ENCODE measurements at regions not wholly inside any gene's neighbourhood (a gene's known extent, or its start where the extent isn't known, plus 50 kb on each side); places are given as distances from the start of the nearest gene placed in this dataset.

GRCh38 chr9:14018081-14018480 is 295.9 kb downstream of the NFIB start:
- 0% methylated on average over 2 of the region's 2 CpGs for WGBS (ENCODE audit: low lambda C conversion rate)
- H3K9me3 ChIP-seq (ENCODE audit: low read length) = no peaks in the 10 kb centered on the region
- in situ Hi-C loops (cut with HindIII; ENCODE audit: extremely low pct_ligation_motif_present, low pct_unique_long_range_greater_than_20kb) = no loop called here
- H3K27ac ChIP-seq (ENCODE audit: extremely low read length, insufficient read depth, low read length) = no peak overlapping the region
- H3K36me3 ChIP-seq (replicated peaks in 1 of 2; ENCODE audit: control insufficient read depth in 1 of 2, insufficient read depth in 2 of 2, low read length in 2 of 2) = no peaks in the 10 kb centered on the region
- FAIRE-seq (no peak), ATAC-seq (no peak), DNase-seq (ENCODE audit: low spot score) (no peak)
- H3K4me1 ChIP-seq (ENCODE audit: insufficient read depth, low read length) = no peaks in the 10 kb centered on the region
- POLR2A ChIA-PET = no interaction called here
- no peaks in the 10 kb centered on the region for H3K27me3 ChIP-seq (ENCODE audit: control insufficient read depth in 1 of 2, insufficient read depth in 2 of 2, low read length in 2 of 2)
- no peak overlapping the region for H3K4me3 ChIP-seq (replicated peaks in 1 of 3; ENCODE audit: insufficient read depth in 1 of 3, low read depth in 2 of 3, low read length in 3 of 3)
- intact Hi-C loops (cut with micrococcal nuclease; ENCODE audit: unreplicated experiment) = no loop called here
- no TSS peak for BruUV-seq (replicated peaks)
- H3K4me2 ChIP-seq (ENCODE audit: low read depth, low read length) = no peak overlapping the region
- H3K9ac ChIP-seq (ENCODE audit: insufficient read depth, low read depth, low read length) = no peak overlapping the region
- no peaks in the 10 kb centered on the region for H4K20me1 ChIP-seq (ENCODE audit: insufficient read depth, low read length)
- H2AFZ ChIP-seq (ENCODE audit: low read length) = no peak overlapping the region
- TF ChIP-seq HMG20B (CRISPR knock-in tag; conservative IDR thresholded peaks at IDR 0.05) (no peak), CREM (IDR thresholded peaks at IDR 0.05) (no peak), CREM (CRISPR knock-in tag; IDR thresholded peaks at IDR 0.05) (no peak), KDM5B (CRISPR knock-in tag; IDR thresholded peaks at IDR 0.05; ENCODE audit: borderline replicate concordance) (no peak), KIAA2018 (CRISPR knock-in tag; IDR thresholded peaks at IDR 0.05; ENCODE audit: borderline replicate concordance) (no peak), KLF11 (CRISPR knock-in tag; IDR thresholded peaks at IDR 0.05) (no peak), ZC3H13 (CRISPR knock-in tag; IDR thresholded peaks at IDR 0.05) (no peak), ZNF354B (CRISPR knock-in tag; IDR thresholded peaks at IDR 0.05) (no peak), REL (CRISPR knock-in tag; conservative IDR thresholded peaks at IDR 0.05) (no peak)
- no peaks in the 10 kb centered on the region for H3K79me2 ChIP-seq (ENCODE audit: insufficient read depth, low read length)
- CTCF ChIA-PET (ENCODE audit: low intra/inter-chr PET ratio, low total read pairs) = no interaction called here
